Stimulated activated CD4-positive, alpha-beta T cell treated with anti-CD3 and anti-CD28 coated beads, TNF-alpha, amount 100 ng/mL, for 1 hour (primary cell): ENCODE measurements at regions not wholly inside any gene's neighbourhood (a gene's known extent, or its start where the extent isn't known, plus 50 kb on each side); places are given as distances from the start of the nearest gene placed in this dataset.

Experiments used
- DNase-seq, 3 donors: peaks; one replicate each; pipeline ENCODE4 v3.0.0-alpha.2; 2020; ENCODE audit warnings: low read depth in 3 of 3, low spot score in 1 of 3

DNA sequence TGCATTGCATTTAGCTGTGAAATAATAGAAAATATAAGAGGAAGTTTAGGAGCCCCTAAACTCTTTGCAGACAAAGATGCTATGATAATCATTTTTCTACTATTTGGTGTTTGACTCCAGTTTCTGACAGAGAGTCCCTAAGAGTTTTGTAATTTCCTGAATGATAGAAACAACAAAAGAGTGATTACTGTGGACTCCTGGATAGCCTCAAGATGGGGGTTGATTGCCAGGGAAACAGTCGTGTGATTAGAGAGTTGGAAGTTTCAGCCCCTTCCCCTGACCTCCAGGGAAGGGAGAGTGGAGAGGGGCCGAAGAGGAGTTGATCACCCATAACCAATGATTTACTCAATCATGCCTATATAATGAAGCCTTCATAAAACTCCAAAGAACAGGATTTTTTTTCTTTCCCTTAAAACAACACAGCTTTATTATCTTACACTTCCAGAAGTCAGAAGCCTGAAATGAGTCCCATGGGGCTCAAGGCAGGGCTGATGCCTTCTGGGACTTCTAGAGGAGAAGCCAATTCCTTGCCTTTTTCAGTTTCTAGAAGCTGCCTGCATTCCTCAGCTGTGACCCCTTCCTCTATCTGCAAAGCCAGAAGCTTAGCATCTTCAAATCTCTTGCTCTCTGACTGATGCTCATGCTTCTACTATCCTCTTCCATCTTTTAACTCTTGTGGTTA, 292.3 kb upstream of the ZPLD1 start:
- no peak for DNase-seq

- no peak for DNase-seq
Measured at GRCh38 chr3:102143536-102143935, 291.3 kb upstream of the ZPLD1 start.

- no peak for DNase-seq
Measured at GRCh38 chr3:102144063-102144462, 290.8 kb upstream of the ZPLD1 start.

DNA sequence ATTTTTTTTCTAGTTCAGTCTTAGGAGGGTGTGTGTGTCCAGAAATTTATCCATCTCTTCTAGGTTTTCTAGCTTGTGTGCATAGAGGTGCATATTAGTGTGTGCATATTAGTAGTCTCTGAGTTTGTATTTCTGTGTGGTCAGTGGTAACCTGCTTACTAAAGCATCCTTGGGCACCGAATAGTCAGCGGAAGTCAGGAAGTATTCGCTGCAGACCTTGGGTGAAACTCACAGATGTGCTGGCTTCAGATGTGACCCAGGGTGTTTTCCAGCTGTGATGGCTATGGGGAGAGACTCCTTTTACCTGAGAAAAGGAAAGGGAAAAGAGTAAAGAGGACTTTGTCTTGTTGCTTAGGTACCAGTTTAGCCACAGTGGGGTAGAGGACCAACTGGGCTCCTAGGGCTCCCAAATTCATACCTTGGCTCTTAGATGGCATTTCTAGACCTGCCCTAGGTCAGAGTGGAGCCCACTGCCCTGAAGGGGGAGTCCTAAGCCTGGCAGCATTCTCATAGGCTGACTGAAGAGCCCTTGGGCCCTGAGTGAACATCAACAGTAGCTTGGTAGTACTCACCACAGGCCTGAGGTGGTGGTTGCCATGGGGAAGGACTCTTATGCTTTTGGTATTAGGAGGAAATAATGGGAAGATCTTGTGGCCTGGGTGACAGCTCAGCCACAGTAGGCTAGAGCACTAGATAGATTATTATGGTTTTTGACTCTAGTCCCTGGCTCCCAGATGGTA, 286.0 kb upstream of the ZPLD1 start:
- DNase-seq: no peak

- DNase-seq: no peak
Measured at GRCh38 chr3:102151935-102152334, 282.9 kb upstream of the ZPLD1 start.

GRCh38 chr3:102156426-102156825, 278.4 kb upstream of the ZPLD1 start:
- DNase-seq: no peak

- DNase-seq: no peak
Measured at GRCh38 chr3:102158080-102158740, 276.6 kb upstream of the ZPLD1 start.

DNA sequence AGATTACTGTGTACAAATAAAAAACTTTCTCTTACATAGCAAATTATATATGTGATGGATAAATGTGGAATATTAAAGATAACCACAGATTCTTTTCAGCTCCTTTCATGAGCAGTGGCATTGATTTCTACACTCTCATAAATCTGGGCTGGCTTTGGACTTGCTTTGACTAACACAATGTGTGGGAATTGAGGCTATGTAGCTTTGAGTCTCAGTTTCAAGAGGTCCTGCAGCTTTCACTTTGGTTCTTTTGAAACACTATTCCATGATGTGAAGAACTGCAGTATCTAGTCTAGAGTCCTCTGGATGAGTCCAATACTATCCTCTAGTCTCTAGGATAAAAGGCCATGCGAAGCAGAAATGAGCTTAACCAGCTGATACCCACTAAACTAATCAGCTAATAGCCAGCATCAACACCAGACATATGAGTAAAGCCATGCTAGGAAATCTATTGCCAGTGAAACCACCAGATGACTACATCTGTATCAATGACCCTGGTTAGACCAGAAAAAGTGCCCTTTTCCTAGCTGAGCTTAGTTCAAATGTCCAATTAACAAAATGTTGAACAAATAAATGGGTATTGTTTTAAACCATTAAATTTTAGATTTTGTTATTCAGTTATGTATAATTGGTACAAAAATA, 274.9 kb upstream of the ZPLD1 start:
- no peak for DNase-seq

GRCh38 chr3:102161384-102162006, 273.3 kb upstream of the ZPLD1 start:
- DNase-seq: no peak

GRCh38 chr3:102162251-102162650, 272.6 kb upstream of the ZPLD1 start:
- no peak for DNase-seq

DNA sequence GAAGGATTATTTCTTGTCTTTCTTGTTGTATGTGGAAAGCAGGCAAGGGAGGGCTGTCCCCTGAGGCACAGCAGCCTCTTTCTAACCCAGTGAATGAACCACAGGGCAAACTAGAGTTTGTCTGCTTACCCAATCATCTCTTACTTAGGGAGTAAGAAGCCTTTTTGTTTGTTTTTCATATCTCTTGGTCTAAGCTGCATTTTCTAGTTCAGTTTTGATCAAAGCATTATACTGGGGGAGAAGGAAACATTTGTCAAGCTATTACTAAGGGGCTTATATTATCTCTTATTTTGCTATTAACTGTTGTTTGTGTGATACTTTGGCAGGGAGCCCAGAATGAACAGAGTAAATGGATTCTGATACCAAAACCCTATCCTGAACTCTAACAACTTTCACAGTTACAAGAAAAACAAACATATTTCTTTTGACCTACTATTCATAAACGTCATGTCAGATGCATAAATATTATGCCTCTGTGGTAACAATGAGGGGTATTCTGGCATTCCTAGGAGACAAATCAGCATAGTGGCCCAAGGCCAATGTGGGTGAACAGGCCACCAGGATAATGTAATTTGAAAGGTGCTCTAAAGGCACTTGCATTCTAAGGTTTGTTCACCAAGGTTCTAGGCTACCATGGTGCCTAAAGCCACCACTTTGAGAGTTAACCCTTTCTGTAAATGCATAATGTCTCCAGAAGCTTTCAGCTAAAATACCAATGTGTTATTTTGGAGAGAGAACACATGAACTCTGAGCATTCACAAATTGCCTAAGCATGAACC, 271.6 kb upstream of the ZPLD1 start:
- no peak for DNase-seq

DNA sequence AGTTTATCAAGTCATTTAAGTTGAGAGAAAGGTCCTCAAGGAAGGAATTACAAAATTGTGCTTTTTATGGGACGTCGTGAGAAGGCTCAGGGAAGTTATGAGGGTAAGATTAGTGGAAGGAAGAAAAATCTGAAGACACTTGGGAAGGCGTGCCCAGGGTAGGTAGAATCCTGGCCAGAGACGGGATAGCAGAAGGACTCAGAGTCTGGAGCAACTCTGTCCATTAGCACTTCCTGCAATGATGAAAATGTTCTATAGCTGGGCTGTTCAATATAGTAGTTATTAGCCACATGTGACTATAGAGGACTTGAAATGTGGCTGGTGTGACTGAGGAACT, 271.0 kb upstream of the ZPLD1 start:
- DNase-seq: no peak

GRCh38 chr3:102165367-102165766, 269.4 kb upstream of the ZPLD1 start:
- DNase-seq: no peak

GRCh38 chr3:102169915-102170479, 264.8 kb upstream of the ZPLD1 start:
- no peak for DNase-seq

DNA sequence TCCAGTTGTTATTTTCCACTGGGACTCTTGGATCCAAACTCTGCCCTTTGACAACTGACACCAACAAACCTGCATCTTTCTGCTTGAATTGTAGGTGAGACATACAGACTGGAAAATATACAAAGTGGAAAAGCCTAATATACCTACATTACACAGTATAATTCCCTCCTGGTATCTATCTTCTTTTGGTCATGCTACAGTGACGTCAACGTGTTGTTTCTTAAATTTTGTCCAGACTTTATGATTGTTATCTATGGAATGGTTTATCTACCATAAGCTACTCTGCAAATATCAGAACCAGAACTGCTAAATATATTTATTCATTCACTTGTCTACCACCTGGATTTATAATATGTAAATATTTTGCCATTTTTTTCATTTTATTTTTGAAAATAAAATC, 264.3 kb upstream of the ZPLD1 start:
- DNase-seq: no peak

GRCh38 chr3:102174312-102174712, 260.5 kb upstream of the ZPLD1 start:
- DNase-seq: no peak

DNA sequence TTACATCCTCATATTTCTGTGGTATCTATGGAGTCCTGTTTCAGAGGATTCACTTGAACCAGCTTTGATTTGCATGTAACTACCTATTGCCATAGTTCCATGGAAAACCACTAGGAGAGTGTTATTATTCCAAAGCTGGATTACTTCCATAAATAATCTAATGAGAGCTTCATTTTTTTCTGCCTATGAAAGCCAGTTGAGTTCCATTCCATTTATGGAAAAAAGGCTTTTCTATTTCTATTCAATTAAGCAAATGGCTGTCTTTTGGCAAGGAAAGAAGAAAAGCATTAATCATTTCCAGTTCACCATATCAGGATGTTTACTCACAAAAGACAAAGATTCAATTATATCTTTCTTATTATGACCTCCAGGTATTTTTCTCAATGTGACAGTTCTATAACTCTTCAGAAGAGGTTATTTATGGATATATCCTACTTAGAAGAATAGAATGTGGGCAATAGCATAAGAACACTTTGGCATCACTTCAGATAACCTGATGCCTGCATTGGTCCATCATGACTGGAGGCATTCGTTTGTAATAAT, 259.9 kb upstream of the ZPLD1 start:
- no peak for DNase-seq

GRCh38 chr3:102176333-102177050, 258.3 kb upstream of the ZPLD1 start:
- DNase-seq: no peak

DNA sequence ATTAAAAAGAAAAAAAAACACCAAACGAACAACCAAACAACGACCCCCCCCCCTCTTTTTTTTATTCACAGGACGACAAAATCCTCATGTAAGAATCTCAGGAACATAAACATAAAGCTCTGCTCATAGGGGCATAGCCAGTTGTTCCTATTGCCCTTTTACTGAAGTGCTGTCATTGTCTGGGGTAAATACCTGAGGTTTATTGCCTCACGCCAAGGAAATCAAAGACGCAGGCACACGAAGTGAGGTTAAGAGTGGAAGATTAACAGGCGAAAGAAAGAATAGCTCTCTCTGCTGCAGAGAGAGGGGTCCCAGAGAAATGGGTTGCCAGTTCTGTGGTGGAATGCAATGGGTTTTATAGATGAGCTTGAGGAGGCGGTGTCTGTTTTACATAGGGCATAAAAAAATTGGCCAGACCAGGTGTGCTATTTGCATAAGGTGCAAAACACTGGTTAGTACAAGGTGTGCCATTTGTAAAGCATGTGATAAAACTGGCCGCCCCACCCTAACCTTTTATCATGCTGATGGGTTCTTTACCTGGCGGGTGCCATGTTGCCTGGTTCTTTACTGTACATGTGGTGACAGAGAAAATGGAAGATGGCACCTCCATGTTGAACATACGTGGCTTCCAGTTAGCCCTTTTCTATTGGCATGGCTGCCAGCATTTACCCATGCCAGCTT, 257.6 kb upstream of the ZPLD1 start:
- no peak for DNase-seq
